ENCODE measurements at regions not wholly inside any gene's neighbourhood (a gene's known extent, or its start where the extent isn't known, plus 50 kb on each side); places are given as distances from the start of the nearest gene placed in this dataset.
A peak's percentile ranks its signal among the peaks of the same experiment; 100 is the strongest.

DNA sequence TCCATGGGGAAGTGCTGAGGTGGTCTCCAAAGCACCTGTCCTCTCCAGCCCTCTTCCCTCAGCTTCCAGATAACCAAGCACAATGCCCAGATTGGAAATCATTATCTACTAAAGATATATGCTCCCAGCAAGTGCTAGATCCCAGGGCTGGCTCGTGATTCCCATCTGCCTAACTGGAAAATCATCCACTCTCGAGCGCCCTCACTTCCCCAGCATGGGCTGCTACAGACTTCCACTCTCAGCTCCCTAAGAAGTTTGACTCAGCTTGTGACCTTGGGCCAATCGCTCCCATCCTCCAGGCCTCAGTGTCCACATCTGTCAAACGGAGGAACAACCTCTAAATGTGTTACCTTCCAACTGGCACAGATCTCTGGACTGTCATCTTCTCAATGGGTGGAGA lies 112.4 kb upstream of the ZMIZ1 start:
- intact Hi-C loops (cut with DNase I), result no loop called here
- ATAC-seq (no peak), DNase-seq (no peak)
- Histone ChIP-seq H3K27me3 (no peaks in the 10 kb centered on the region), H3K27ac (no peak overlapping the region), H3K36me3 (no peaks in the 10 kb centered on the region), H3K4me1 (peaks cover 6 to 39% (median 23%) of the 10 kb centered on the region in 9 donors), H3K4me3 (no peak overlapping the region), H3K9me3 (no peaks in the 10 kb centered on the region)
- TF ChIP-seq, protein P1, sequence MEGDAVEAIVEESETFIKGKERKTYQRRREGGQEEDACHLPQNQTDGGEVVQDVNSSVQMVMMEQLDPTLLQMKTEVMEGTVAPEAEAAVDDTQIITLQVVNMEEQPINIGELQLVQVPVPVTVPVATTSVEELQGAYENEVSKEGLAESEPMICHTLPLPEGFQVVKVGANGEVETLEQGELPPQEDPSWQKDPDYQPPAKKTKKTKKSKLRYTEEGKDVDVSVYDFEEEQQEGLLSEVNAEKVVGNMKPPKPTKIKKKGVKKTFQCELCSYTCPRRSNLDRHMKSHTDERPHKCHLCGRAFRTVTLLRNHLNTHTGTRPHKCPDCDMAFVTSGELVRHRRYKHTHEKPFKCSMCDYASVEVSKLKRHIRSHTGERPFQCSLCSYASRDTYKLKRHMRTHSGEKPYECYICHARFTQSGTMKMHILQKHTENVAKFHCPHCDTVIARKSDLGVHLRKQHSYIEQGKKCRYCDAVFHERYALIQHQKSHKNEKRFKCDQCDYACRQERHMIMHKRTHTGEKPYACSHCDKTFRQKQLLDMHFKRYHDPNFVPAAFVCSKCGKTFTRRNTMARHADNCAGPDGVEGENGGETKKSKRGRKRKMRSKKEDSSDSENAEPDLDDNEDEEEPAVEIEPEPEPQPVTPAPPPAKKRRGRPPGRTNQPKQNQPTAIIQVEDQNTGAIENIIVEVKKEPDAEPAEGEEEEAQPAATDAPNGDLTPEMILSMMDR (IDR thresholded peaks at IDR 0.05), result no peak
- WGBS, 2 donors, result 88 to 90% methylated on average over 5 of the region's 5 CpGs

DNA sequence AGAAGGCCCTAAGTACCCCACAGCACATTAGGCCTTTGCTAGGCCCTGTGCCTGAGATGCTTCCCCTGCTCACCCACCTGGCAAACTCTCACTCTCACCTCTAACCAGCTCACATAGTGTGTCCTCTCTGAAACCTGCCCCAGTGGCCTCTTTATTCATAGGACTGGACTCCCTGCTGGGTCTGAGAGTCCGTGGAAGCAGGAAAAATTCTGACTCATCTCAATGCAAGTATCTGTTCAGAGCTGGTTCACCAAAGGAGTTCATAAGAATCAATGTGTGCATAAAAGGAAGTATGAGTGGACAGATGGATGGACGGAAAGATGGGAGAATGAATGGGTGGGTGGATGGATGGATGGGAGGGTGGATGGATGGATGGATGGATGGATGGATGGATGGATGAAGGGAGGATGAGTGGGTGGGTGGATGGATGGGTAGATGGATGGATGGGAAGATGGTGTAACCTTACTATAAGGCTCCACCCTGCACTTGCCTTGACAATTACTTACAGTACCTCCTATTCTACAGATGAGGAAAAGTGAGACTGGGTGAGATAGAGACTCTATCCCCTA lies 111.2 kb upstream of the ZMIZ1 start:
- 95 to 96% methylated on average over 2 of the region's 2 CpGs for WGBS, 2 donors
- ATAC-seq (no peak), DNase-seq (no peak)
- Histone ChIP-seq H3K27ac (no peak overlapping the region), H3K9me3 (no peaks in the 10 kb centered on the region), H3K4me3 (no peak overlapping the region), H3K36me3 (no peaks in the 10 kb centered on the region), H3K4me1 (peaks cover 6 to 38% (median 23%) of the 10 kb centered on the region in 9 donors), H3K27me3 (no peaks in the 10 kb centered on the region)
- intact Hi-C loops (cut with DNase I), result no loop called here
- TF ChIP-seq, protein P1 (IDR thresholded peaks at IDR 0.05), result no peak

DNA sequence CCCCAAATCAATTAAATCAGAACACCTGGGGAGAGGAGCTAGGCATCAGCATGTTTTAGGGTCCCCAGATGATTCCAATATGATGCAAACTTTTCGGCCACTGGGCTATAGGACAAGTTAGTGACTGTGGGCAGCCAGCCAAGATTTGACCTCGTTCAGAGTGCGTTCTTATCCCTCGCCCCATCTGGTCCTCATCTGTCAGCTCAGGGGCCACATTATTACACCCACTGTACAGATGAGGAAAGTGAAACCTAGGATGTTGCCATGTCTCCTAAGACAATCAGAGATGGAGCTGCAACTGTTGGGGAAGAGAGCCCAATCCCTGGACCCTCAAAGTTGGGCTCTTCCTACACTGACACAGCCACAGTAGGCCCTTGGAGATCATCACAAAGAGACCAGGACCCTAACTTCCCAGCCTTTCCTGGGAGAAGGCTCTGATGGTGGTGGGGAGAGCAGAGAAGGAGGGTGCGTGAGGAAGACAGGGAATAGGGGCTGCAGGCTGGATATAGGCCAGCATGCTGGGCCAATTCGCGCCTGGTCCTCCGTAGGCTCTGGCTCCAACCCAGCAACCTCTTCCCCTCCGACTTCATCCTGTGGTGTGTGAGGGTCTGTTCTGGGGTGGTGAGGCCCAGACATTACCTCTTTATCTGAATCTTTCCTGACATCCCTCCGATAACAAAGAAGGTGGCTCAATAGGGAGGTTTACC lies 109.4 kb upstream of the ZMIZ1 start:
- no peak overlapping the region for H3K27ac ChIP-seq
- 79 to 81% methylated on average over 10 of the region's 10 CpGs for WGBS, 2 donors
- intact Hi-C loops (cut with DNase I), result no loop called here

DNA sequence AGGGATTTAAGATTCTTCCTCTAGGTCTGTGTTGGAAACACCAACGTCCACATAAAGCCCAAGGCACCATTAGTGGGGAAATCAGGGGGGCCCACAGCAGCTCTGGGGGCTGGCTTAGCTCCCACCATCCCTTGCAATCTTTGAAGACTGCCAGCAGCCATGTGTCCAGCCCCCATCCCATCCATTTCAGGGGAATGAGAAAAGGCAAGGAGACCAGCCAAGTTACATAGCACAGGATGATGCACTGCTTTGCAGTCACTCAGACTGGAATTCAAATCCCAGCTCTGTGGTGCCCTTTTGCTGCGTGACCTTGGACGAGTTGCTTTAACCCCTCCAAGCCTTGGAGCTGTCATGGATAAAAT lies 108.9 kb upstream of the ZMIZ1 start:
- intact Hi-C loops (cut with DNase I), result loop anchor here in 1 of 10 donors (10.0 kb wide), 1 partner anchor 235 kb away; no protein-coding TSS in a partner anchor
- Histone ChIP-seq H3K27ac (peak overlapping the region in 1 of 10 donors; percentile 6), H3K36me3 (no peaks in the 10 kb centered on the region), H3K4me3 (no peak overlapping the region), H3K4me1 (peaks cover 14 to 41% (median 25%) of the 10 kb centered on the region in 9 donors), H3K27me3 (no peaks in the 10 kb centered on the region), H3K9me3 (no peaks in the 10 kb centered on the region)
- TF ChIP-seq, protein P1 (IDR thresholded peaks at IDR 0.05), result no peak
- WGBS, 2 donors, result 61 to 63% methylated on average over 3 of the region's 3 CpGs
- DNase-seq, result no peak
- ATAC-seq, result no peak

More for the DNA sequence above, 109.4 kb upstream of the ZMIZ1 start:
- Histone ChIP-seq H3K36me3 (no peaks in the 10 kb centered on the region), H3K27me3 (no peaks in the 10 kb centered on the region), H3K4me1 (peaks cover 14 to 38% (median 24%) of the 10 kb centered on the region in 9 donors), H3K9me3 (no peaks in the 10 kb centered on the region), H3K4me3 (no peak overlapping the region)
- TF ChIP-seq, protein P1 (IDR thresholded peaks at IDR 0.05), result no peak
- DNase-seq (no peak), ATAC-seq (no peak)
